Cardiac muscle cell (in vitro differentiated cells and primary cell): ENCODE measurements at regions not wholly inside any gene's neighbourhood (a gene's known extent, or its start where the extent isn't known, plus 50 kb on each side); places are given as distances from the start of the nearest gene placed in this dataset.

ENCODE experiments used
- DNase-seq, 2 donors: peaks; one replicate each; pipeline versions ENCODE4 v3.0.0 to v3.0.0-alpha.2; 2010 to 2017; ENCODE audit warnings: low read depth in 1 of 2, low spot score in 1 of 2
- H3K27ac ChIP-seq: fragments of 200-600 bp; sonication (generic); 2 replicates; pipeline ENCODE4 v1.5.1; 2016
- H3K27me3 ChIP-seq: fragments of 200-600 bp; sonication (generic); 2 replicates; pipeline ENCODE4 v1.6.0; 2016; ENCODE audit warnings: control low read depth
- H3K36me3 ChIP-seq: fragments of 200-600 bp; sonication (generic); 2 replicates; pipeline ENCODE4 v1.5.1; 2016; ENCODE audit warnings: control low read depth
- H3K4me1 ChIP-seq: fragments of 200-600 bp; sonication (generic); 2 replicates; pipeline ENCODE4 v1.8.1; 2017; ENCODE audit warnings: low read depth, mild to moderate bottlenecking, mixed run types
- H3K4me3 ChIP-seq: fragments of 200-600 bp; sonication (generic); 2 replicates; pipeline ENCODE4 v1.5.1; 2016; ENCODE audit warnings: mild to moderate bottlenecking
- H3K9me3 ChIP-seq: fragments of 200-600 bp; sonication (generic); 2 replicates; pipeline ENCODE4 v1.5.1; 2017; ENCODE audit warnings: low read depth, mild to moderate bottlenecking, control low read depth
- CTCF ChIP-seq: IDR thresholded peaks from 2 replicates; pipeline ENCODE4 v1.5.1; 2012; ENCODE audit warnings: low read depth, mild to moderate bottlenecking, low read length

- H3K4me3 ChIP-seq, result no peak overlapping the region
- no peaks in the 10 kb centered on the region for H3K9me3 ChIP-seq
- no peaks in the 10 kb centered on the region for H3K4me1 ChIP-seq
- no peaks in the 10 kb centered on the region for H3K36me3 ChIP-seq
- no peak for TF ChIP-seq CTCF
- DNase-seq, result peak in 1 of 2 donors; percentile 63
- no peak overlapping the region for H3K27ac ChIP-seq
- H3K27me3 ChIP-seq, result no peaks in the 10 kb centered on the region
Observed at GRCh38 chr4:83171436-83172039, 57.0 kb upstream of the PLAC8 start.

- TF ChIP-seq CTCF, result no peak
Observed at GRCh38 chr4:83170952-83171399, 56.4 kb upstream of the PLAC8 start.

More at GRCh38 chr4:83170952-83171399, 56.4 kb upstream of the PLAC8 start:
- no peak overlapping the region for H3K4me3 ChIP-seq
- no peaks in the 10 kb centered on the region for H3K4me1 ChIP-seq
- no peaks in the 10 kb centered on the region for H3K36me3 ChIP-seq
- H3K27me3 ChIP-seq, result no peaks in the 10 kb centered on the region
- no peak overlapping the region for H3K27ac ChIP-seq
- H3K9me3 ChIP-seq, result no peaks in the 10 kb centered on the region
- no peak for DNase-seq
